ENCODE measurements at regions not wholly inside any gene's neighbourhood (a gene's known extent, or its start where the extent isn't known, plus 50 kb on each side); places are given as distances from the start of the nearest gene placed in this dataset.

GRCh38 chr3:151563305-151563704 is 102.4 kb upstream of the IGSF10 start:
- Histone ChIP-seq H3K9ac (ENCODE audit: insufficient read depth in 1 of 2, low read length in 2 of 2) (no peak overlapping the region), H3K36me3 (ENCODE audit: control insufficient read depth in 4 of 4, insufficient read depth in 4 of 4, low read length in 4 of 4) (no peaks in the 10 kb centered on the region), H3K9me3 (ENCODE audit: control insufficient read depth in 4 of 4, insufficient read depth in 3 of 4, low read length in 3 of 4) (no peaks in the 10 kb centered on the region), H3K27ac (ENCODE audit: low read depth in 1 of 2, low read length in 1 of 2) (no peak overlapping the region), H3K27me3 (ENCODE audit: control insufficient read depth in 3 of 3, insufficient read depth in 3 of 3, low read length in 2 of 3) (no peaks in the 10 kb centered on the region), H3K4me3 (no peak overlapping the region), H3K4me1 (ENCODE audit: control insufficient read depth in 5 of 5, insufficient read depth in 5 of 5, low read length in 5 of 5) (peaks cover 0 to 39% (median 5%) of the 10 kb centered on the region in 5 donors)
- WGBS, 2 donors = 53 to 59% methylated on average over 2 of the region's 2 CpGs
- no peak for ATAC-seq (ENCODE audit: insufficient read depth, low FRiP score)
- TF ChIP-seq CTCF (IDR thresholded peaks at IDR 0.05; ENCODE audit: control extremely low read depth, extremely low read depth) = no peak
- no peak for DNase-seq

- ATAC-seq (ENCODE audit: insufficient read depth, low FRiP score) (no peak), DNase-seq (no peak)
- Histone ChIP-seq H3K4me3 (no peak overlapping the region), H3K9ac (ENCODE audit: insufficient read depth in 1 of 2, low read length in 2 of 2) (no peak overlapping the region), H3K27ac (ENCODE audit: low read depth in 1 of 2, low read length in 1 of 2) (no peak overlapping the region), H3K9me3 (ENCODE audit: control insufficient read depth in 4 of 4, insufficient read depth in 3 of 4, low read length in 3 of 4) (no peaks in the 10 kb centered on the region), H3K4me1 (ENCODE audit: control insufficient read depth in 5 of 5, insufficient read depth in 5 of 5, low read length in 5 of 5) (peaks cover 0 to 39% (median 5%) of the 10 kb centered on the region in 5 donors), H3K27me3 (ENCODE audit: control insufficient read depth in 3 of 3, insufficient read depth in 3 of 3, low read length in 2 of 3) (no peaks in the 10 kb centered on the region), H3K36me3 (ENCODE audit: control insufficient read depth in 4 of 4, insufficient read depth in 4 of 4, low read length in 4 of 4) (no peaks in the 10 kb centered on the region)
- TF ChIP-seq CTCF (IDR thresholded peaks at IDR 0.05; ENCODE audit: control extremely low read depth, extremely low read depth) = no peak
- WGBS, 2 donors = 93 to 94% methylated on average over 5 of the region's 5 CpGs
These were observed 102.0 kb upstream of the IGSF10 start for GRCh38 chr3:151562891-151563290.

- no peak for DNase-seq
- no peak for ATAC-seq (ENCODE audit: insufficient read depth, low FRiP score)
- Histone ChIP-seq H3K9ac (ENCODE audit: insufficient read depth in 1 of 2, low read length in 2 of 2) (no peak overlapping the region), H3K9me3 (ENCODE audit: control insufficient read depth in 4 of 4, insufficient read depth in 3 of 4, low read length in 3 of 4) (no peaks in the 10 kb centered on the region), H3K36me3 (ENCODE audit: control insufficient read depth in 4 of 4, insufficient read depth in 4 of 4, low read length in 4 of 4) (no peaks in the 10 kb centered on the region), H3K27me3 (ENCODE audit: control insufficient read depth in 3 of 3, insufficient read depth in 3 of 3, low read length in 2 of 3) (no peaks in the 10 kb centered on the region), H3K4me3 (no peak overlapping the region), H3K4me1 (ENCODE audit: control insufficient read depth in 5 of 5, insufficient read depth in 5 of 5, low read length in 5 of 5) (peaks cover 0 to 35% (median 5%) of the 10 kb centered on the region in 5 donors), H3K27ac (ENCODE audit: low read depth in 1 of 2, low read length in 1 of 2) (peak overlapping the region in 1 of 2 donors; percentile 40)
- 54 to 77% methylated on average over 3 of the region's 3 CpGs for WGBS, 2 donors
- no peak for TF ChIP-seq CTCF (IDR thresholded peaks at IDR 0.05; ENCODE audit: control extremely low read depth, extremely low read depth)
These were observed 101.0 kb upstream of the IGSF10 start for GRCh38 chr3:151561878-151562277.

DNA sequence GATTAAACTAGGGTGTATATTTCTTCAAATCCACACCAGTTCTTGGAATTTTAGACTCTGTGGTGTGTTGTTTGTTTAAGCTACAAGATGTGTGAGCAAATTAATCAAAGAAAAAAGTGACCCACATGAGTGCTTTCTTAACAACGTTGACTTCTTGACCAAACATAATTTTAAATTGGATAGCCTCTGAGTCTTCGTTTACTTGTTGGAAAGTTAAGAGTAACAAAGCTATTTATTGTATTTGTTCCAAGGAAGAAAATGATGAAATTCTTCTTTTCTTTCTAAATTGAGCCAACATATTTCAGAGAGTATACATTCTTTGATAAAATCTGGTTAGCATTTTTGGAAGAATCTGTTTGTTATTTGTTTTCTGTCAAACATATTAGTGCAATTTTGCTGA is 99.9 kb upstream of the IGSF10 start:
- 29 to 53% methylated on average over 2 of the region's 2 CpGs for WGBS, 2 donors
- ATAC-seq (ENCODE audit: insufficient read depth, low FRiP score) (no peak), DNase-seq (peak in 2 of 3 donors; percentile 93 to 94)
- Histone ChIP-seq H3K9me3 (ENCODE audit: control insufficient read depth in 4 of 4, insufficient read depth in 3 of 4, low read length in 3 of 4) (no peaks in the 10 kb centered on the region), H3K9ac (ENCODE audit: insufficient read depth in 1 of 2, low read length in 2 of 2) (no peak overlapping the region), H3K27ac (ENCODE audit: low read depth in 1 of 2, low read length in 1 of 2) (no peak overlapping the region), H3K4me3 (no peak overlapping the region), H3K4me1 (ENCODE audit: control insufficient read depth in 5 of 5, insufficient read depth in 5 of 5, low read length in 5 of 5) (peaks cover 0 to 43% (median 13%) of the 10 kb centered on the region in 5 donors), H3K36me3 (ENCODE audit: control insufficient read depth in 4 of 4, insufficient read depth in 4 of 4, low read length in 4 of 4) (no peaks in the 10 kb centered on the region), H3K27me3 (ENCODE audit: control insufficient read depth in 3 of 3, insufficient read depth in 3 of 3, low read length in 2 of 3) (no peaks in the 10 kb centered on the region)
- no peak for TF ChIP-seq CTCF (IDR thresholded peaks at IDR 0.05; ENCODE audit: control extremely low read depth, extremely low read depth)

Data from lung (tissue), 11 donors.